ENCODE measurements at regions not wholly inside any gene's neighbourhood (a gene's known extent, or its start where the extent isn't known, plus 50 kb on each side); places are given as distances from the start of the nearest gene placed in this dataset.

DNA sequence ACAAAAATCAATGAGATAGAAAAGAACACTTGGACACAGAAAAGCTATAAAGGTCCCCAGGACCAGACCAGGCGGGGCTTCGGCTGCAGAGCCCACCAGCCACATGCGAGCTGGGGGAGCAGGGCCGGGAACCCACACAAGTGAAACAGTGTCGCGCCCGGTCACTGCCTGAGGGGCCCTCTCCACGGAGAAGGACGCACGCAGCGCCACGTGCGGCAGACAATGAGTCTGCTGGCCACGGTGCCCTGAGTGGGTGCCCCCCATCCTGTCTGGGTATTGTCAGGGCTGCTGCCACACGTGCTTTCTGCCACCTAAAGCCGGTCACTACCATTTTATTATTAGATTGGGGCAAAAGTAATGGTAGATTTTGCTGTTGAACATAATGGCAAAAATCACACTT is 207.9 kb upstream of the HDAC4 start:
- DNase-seq: no peak

DNA sequence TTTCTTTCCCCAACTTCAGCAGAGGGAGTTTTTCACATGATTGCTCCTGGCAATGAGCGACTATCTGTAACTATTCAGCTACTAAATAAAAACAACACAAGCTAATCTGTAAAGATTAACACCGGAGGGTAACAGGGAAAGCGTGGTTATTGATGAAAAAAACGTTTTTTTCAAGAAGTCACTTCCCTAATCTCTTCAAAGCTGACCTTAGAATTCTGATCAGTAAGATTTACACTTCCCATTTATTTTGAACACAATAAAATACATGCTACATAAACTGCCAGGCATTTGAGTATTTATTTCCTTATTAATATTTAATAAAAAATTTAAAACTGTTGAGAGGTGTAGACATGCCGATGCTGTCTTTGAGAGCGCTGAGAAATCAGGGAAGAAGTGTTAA is 207.4 kb upstream of the HDAC4 start:
- no peak for DNase-seq

DNA sequence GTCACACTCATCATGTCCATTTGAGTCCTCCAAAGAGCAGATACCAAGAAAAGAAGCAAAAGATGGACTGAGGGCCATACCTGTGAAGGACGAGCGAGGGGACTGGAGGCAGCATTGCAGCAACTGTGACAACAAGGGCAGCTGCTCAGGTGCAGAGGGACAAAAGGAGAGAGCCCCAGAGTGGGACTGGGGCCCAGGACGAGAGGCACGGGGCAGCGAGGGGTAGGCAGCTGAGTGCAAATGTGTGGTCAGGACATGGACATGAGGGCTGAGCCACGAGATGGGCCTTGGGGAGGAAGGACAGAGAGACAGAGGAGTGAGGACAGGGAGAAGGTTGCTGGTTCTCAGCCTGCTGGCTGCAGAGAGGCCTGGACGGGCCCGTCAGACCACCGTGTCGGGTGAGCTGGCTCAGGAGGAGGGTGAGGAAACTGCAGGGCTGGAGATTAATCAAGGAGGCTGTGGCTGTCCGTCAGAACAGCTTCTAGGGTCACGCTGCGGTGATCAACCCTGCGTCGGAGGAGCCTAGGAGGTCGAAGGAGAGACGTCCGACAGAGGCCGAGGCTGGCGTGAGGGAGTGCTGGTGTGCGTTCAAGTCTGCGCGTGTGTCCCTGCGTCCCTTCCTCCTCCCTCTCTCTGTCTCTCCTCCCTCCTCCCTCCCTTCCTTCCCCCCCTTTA is 206.8 kb upstream of the HDAC4 start:
- DNase-seq: no peak

DNA sequence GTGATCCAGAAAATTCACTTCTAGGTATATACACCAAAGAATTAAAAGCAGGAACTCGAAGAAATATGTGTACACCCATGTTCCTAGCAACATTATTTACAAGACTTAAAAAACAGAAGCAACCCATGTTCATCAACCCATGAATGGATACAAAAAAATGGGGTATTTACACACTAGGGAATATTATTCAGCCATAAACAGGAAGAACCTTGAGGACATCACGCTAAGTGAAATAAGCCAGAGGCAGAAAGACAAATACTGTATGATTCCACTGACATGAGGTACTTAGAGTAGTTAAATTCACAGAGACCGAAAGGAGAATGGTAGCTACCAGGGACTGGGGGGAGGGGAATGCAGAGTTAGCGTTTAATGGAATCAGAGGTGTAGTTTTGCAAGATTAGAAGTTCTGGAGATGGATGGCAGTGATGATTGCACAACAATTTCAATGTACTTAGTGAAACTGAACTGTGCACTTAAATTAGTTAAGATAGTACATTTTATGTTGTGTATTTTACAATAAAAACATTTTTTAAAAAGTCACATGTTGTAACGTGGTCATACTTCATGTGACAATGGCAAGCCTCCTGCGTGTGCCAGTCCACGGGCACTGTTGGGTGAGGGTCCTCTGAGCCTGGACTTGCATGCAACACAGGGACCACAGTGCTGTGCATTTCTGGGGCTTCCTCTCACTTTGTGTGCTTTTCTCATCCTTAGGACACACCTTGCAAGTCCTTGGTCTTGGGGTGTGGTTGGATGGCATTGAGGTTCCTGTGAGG is 206.1 kb upstream of the HDAC4 start:
- DNase-seq: no peak

DNA sequence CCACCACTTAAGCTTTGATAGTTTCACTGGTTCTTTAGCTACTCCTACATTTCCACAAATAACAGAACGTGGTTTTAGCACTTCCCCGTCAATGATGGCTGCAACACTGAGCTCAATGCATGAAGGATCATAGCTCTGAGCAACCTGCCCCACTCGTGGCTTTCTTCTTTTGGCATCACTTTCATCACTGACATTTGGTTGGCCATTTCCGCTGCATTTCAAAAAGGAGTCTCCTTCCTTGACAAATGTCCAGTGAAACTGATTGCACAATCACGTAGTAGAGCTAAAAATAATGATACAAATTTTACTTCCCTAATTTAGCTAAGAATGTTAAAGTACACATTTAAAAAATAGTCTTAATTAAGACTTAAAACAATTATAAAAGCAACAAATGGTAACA is 205.2 kb upstream of the HDAC4 start:
- no peak for DNase-seq

DNA sequence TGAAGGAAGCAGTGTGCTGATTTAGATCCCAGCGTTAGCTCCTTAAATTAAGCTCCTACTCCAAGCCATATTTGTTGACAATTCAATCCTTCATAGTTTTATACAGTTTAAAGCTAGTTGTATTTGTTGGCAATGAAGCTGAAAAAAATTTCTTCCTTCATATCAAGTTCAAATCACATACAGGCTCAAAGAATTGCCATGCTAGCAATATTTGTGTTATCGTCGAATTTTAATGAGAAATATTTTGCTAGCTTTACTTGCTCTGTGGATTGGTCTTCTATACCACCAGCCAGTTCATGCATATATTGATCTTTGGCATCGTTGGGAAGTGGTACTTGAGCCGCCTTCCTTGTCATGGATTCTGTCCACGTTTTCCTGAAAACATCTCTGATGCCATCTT is 204.6 kb upstream of the HDAC4 start:
- DNase-seq: no peak

DNA sequence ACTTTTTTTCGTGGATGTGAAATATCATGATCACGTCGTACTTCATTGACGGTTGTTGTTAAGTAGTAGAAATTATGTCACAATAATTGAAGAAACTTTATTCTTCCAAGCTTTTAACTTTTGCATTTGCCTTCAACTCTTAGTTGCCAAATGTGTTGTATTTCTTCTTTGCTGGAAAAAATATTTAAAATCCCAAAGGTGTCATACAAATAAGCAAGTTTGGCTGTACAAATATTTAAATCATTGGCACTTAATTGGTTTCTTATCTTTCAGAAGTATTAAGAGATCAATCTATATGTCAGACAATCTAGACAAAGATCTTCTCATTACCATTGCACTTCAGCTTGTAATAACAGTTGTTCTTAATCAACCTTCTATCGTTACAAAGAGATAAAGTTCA is 204.0 kb upstream of the HDAC4 start:
- no peak for DNase-seq

DNA sequence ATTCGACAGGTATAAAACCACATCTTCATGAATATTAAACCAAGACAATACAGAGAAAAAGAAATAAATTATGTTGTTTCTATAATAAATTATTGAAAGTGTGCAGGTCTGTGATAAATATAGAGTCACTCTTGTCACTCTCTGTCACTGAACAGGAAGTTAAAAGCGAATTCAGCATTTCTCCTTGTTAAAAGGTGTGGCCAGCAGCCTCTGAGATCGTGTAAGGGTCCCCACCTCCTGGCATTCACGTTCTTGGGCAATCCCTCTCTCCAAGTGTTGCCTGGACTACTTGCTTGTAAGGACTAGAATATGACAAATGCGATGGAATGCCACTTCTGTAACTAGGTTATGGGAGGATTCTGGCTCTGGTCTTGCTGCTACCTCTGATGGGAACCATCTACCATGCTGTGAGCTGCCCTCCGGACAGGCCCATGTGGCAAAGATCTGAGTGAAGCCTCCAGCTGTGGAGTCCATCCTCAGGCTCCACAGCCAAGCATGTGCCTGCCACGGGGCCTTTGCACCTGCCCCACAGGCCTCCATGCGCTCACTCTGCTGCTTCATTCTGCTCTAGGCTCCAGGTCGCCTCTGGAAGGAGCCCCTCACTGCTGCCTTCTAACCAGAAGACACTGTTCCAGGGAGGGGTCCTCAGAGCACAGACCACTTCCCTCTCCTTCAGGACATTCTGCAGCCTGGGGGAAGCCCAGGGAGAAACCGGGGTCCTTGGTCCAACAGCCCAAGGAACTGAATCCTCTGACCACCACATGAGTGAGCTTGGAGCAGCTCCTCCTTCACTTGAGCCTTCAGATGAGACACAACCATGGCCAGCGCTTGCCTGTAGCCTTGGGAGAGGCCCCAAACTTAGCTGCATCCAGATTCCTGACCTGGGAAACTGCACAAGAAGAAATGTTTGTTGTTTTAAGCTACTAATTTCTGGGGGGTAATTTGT is 202.9 kb upstream of the HDAC4 start:
- no peak for DNase-seq

DNA sequence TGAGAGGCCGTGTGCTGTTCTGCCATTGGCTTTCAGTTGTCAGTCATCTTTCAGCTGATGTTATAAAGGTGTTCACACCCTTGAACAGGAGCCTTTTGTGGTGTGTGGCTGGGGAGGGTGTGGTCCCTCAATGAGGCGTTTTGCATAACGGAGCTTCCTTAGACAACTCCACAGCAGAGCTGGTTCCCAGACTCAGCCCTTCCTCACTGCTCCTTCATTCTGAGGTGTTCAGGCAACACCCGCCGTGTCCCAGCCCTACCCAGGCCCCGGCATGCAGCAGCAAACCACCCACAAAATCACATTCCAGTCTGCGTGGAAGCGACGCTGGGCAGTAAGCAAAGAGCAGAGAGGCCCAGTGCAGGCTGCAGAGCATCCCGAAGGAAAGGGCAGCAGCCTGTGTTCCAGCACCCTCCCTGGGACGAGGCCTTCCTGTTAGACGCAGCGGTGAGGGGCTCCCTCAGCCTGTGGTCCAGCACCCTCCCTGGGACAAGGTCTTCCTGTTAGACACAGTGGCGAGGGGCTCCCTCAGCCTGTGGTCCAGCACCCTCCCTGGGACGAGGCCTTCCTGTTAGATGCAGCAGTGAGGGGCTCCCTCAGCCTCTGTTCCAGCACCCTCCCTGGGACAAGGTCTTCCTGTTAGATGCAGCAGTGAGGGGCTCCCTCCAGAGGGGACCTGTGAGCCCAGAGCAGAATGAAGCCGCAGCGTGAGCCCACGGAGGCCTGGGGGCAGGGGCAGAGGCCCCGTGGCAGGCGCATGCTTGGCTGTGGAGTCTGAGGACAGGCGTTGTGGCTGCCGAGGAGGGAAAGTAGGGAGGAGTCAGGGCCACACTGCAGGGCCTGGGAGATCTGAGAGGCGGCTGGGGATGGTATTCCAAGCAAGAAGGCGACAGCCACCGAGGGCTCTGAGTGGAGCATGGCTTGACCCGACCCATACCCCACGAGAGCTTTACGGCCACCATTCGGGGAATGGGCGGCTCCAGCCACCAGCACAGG is 201.8 kb upstream of the HDAC4 start:
- DNase-seq: no peak

DNA sequence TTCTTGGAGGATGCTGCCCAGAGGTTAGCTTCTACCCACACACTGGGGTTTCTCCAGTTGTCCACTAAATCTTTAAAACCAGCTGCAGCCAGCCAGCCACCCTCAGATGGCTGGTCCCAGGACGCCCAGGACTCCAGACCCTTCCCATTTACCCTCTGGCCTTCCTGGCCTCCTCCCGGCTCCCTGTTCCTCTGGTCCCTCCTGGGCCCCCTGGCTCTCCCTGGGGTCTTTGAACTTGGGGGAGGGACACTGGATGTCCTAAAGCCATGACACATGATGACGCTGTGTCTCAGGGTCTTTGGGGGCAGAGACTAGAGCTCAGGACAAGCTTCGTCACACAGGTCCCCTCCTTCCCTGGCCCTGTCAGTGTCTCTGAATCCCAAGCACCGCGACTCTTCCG is 201.1 kb upstream of the HDAC4 start:
- DNase-seq: no peak

DNA sequence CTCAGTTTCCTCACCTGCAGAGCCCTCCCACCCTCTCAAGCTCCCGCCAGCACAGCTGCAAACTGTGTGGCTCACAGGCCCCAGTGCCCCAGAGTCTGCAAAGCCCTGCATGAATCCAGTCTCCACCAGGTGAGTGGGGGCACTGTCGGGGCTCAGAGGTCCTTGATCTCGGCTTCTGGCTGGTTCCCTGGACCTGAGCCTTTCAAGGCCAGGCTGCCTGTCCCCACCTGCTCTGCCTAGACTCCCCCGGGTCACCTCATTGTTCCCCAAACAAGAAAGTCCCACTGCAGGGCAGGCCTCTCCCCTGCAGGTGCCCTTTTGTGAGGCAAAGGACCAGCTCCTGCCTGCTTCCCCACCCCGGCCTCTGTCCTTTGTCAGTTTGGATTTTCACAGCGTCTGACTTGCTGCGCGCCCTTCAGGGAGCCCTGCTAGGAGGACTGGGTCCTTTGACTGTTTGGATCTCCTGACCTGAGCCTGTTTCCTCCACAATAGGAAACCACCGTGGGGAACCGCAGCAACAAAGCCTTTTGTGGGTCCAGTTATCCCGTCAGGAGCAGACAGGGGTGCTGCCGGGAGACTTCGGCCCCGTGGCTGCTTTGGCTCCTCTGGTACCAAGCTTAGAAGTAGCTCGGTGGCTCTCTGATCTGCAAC is 200.5 kb upstream of the HDAC4 start:
- no peak for DNase-seq

DNA sequence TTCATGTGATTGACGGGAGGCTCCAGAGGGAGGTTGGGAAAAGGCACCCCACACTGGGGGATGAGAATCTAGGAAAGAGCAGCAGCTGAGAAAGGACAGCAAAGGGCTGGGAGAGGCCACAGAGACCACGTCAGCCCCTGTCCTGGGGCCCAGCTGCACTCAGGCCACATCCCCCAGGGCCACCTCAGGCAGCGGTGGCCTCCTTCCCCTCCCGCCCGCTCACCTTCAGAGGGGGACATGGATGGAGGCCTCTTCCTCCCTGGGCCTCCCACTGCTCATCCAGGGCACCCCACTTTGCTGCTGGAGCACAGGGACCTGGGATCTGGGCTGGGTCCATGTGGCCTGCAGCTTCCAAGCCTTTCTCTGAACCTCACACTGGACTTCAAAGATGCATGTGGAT is 199.8 kb upstream of the HDAC4 start:
- no peak for DNase-seq

DNA sequence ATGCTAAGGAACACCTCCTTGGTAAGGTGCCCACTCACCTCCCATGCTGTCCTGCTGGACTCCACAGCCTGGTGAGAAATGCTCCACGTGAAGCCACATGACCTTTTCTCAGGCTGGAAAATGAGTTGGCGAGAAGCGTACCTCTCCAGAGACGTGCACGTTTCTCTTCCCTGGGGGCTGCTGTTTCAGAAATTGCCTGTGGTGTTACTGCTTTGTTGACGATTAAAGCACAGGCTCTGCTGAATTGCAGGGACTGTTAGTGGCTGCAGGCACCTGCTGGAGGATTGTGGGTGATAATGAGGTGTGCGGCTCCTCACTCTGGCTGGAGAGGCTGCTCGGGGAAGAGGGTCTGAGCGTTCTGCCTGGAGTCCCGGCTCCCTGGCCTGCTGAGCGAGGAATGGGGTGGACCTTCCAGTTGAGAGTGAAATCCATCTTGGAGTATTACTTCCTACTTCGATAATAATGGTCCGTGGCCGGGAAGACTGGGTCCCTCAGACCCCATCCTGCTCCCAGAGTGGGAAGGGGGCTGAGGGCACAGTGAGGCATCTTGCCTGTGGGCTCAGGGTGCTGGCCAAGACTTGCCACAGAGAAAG is 199.3 kb upstream of the HDAC4 start:
- no peak for DNase-seq

DNA sequence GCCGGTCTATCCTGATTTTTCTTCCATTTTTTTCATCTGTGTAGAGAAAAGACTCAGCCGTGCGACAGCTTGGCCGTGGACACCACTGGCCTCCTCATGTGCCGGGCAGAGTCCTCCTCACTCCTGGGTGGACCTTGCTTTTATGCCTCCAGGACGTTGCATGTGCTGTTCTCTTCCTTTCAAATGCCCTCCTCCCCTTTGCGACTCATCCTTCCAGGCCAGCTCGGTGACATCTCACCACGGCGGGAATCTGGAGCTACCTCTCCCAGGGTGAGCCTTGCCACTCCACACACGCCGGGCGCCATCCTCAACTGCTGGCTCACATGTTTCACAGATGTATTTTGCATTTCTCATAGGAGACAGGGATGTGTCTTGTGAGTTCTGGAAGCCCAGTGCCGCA is 198.5 kb upstream of the HDAC4 start:
- DNase-seq: no peak

DNA sequence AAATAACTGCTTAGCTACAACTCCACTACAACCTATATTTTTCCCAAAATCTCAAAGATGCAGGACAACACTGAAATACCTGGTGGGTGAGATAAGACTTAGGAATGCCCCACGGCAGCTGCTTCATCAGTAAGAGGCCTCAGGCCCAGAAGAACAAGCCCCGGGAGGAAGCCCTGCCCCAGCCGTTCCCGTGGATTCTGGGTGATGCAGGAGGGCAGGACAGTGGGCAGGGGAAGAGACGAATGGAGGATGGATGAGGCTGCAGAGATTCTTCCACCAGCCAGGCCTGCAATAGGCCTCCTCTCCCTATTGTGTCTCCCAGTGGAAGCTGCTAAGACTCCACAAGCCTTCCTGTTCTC is 197.9 kb upstream of the HDAC4 start:
- DNase-seq: no peak

DNA sequence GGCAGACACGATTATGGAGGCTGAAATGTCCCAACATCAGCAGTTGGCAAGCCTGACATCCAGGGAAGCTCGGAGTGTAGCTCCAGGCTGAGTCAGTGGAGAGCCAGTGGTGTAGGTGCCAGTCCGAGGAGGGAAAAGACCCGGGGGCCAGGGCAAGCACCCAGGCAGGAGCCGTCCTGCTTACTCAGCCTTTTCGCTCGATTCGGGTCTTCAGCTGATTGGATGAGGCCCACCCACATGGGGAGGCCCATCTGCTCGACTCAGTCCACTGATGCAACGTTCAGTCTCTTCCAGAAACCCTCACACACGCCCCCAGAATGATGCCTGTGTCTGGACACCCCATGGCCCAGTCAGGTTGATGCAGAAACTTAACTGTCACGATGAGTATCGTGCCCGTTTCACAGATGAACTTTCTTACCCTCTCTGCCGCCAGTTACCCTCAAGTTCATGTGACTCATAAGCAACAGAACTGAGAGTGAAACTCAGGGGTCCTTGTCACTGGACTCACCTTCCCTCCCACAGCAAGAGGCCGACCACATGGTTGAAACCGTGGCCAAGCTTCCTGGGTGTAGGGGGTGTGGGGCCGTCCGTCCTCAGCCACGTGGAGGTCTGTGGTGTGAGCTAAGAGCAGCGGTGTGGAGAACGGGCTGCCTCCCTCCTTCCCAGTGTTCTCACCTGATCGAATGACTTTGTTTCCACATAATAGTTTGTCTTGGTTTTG is 197.4 kb upstream of the HDAC4 start:
- no peak for DNase-seq

DNA sequence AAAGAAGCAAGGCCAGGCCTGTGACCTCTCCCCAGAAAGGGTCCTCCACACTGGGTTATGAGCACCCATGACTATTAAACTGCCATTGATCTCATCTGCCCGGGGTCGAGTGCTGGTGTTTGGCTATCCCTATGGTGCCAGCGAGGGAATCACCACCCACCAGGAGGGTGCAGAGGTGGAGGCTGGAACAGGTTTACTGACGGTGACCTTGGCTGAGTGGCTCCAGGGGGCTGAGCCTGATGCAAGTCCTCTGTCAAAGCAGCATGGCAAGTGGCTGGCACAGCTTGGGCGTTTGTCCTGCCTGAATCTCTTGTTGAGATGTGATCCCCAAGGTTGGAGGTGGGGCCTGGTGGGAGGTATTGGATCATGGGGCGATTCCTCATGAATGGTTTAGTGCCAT is 196.4 kb upstream of the HDAC4 start:
- DNase-seq: no peak

DNA sequence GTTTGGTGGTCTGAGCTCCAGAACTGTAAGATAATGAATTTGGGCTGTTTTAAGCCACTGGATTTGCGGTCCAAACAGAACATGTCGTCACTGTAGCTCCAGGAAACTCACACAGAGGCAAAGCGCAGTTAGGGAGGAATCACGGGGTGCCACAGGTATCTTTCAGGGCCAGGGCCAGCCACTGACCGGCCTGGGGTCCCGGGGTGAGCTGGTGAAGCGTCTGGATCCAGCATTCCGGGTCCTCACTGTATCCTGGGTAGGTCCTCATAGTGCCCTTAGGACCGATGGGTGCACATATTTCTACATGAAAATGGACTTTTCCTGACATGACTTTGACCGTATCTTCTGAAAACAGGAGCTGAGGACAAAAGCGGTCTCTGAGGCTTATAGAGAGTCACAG is 196.0 kb upstream of the HDAC4 start:
- DNase-seq: no peak

DNA sequence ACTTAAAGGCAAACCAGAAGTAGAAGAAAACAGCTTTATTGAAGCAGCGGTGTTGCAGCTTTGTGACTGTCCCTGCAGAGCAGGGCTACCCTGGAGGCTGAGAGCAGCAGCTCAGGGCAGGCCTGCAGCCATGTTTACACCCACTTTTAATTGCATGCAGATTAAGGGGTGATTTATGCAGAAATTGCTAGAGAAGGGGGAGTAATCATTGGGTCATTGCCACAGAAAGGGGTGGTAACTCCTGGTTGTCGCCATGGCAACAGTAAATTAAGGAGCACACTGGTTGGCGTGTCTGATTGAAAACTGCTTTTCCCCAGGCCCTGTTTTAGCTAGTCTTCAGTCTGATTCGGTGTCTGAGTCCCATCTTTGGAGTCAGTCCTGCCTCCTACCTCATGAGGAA is 195.4 kb upstream of the HDAC4 start:
- no peak for DNase-seq

DNA sequence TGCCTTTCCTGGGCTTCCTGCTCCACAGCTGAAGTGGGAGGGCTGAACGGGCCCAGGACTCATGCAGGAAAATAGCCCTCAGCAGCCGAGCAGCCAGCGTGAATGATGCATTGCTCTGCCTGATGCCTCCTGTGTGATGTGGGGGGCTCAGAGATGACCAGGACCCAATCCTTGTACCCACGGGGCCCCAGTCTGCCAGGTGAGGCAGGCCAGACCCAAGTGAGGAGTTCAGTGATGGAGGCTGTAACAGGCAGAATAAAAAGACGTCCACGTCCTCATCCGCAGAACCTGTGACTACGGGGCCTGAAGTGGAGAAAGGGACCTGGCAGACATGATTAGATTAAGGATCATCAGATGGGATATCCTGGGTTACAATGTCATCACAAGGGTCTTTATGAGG is 194.9 kb upstream of the HDAC4 start:
- DNase-seq: no peak

Measured in NCI-H524 (cell line).